IPS-NIHi7 (cell line): ENCODE measurements at regions not wholly inside any gene's neighbourhood (a gene's known extent, or its start where the extent isn't known, plus 50 kb on each side); places are given as distances from the start of the nearest gene placed in this dataset.

Experiments used
- DNase-seq: peaks from one replicate; pipeline ENCODE4 v3.0.0; 2012; ENCODE audit warnings: mixed read lengths; ENCODE audit errors: extremely low spot score

DNA sequence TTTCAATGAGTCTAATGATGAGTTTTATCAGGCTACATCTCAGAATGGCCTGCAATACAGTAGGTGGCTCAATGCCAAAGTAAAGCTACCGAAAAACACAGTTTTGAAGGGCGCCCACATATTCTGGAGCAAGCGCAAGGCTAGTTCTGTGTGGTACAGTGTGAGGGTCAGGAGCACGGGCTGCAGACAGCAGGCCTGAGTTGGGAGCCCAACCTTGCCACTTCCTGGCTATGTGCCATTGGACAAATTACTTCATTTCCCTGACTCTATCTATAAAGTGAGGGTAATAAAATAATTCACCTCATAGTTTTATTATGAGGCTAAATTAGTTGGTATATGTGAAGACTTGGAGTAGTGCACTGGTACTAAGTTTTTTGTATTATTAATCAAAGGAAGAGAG is 150.7 kb downstream of the OPN5 start:
- no peak for DNase-seq

DNA sequence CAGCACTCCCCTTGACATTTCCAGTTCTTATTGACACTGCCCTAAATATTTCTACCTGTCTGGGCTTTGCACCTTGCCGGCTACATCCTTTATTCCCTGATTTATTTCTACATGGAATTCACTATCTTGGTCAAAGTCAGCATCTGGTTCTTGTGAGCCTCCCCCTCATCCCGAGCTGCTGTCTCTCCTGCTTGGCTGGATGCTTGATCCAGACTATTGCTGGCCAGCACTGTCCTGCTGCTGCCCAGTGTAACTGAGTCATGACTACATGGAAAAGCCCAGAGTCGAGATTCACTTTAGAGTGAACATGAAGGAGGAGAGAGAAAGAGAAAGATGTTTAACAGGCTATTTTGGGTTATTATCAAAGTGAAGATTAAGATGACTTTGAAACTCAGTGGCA is 142.2 kb downstream of the OPN5 start:
- DNase-seq: no peak

DNA sequence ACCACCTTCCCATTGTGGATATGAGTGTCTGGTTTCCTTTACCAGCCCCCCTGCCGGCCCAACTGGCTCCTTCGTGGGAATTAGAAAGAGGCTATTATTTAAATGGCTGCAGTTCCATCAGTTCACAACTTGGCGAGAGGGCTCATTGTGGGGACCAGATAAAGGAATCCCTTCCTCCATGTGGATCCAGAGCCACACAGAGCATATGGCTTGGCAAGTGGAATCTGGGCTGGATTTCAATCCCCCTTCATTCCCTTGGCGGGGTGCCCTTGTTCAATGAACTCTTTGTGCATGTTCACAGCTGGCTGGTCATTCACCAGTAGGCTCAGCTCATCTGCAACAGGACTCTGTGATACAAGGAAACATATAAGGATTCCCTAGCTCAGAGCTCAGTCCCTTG is 140.6 kb downstream of the OPN5 start:
- DNase-seq: peak; percentile 17

DNA sequence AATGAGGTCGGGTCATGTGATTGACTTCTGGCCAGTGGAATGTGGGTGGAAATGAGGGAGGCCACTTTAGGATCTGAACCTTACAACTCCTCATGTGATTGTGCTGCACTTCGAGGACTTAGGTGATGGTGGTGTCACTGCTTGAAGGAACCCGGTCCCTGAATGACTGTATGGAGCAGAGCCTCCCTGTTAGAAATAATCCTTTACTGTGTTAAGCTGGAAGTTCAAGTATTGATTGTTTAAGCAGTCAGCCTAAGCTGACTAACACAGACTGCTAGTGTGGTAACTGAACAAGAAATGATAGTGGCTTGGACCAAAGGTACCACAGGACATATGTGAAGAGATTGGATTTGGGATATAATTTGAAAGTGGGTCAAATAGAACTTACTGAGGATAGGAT is 138.0 kb downstream of the OPN5 start:
- DNase-seq: no peak

DNA sequence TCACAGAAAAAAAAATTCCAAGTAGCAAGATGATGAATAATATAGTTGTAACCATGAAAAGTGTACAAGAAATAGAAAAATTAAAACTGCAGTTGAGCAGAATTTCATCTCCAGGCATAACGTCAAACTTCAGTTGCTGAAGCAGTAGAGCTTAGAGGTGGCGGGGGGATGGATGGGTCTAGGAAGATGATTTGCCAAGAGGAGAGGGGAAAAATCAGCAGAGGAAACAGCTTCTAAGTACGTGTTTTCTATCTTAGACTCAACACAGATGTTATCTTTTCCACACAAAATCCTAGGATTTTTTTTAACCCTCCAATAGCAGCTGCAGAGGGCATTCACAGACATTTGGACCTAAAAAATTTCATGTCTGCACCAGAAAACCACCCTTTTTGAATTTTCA is 136.0 kb downstream of the OPN5 start:
- no peak for DNase-seq

DNA sequence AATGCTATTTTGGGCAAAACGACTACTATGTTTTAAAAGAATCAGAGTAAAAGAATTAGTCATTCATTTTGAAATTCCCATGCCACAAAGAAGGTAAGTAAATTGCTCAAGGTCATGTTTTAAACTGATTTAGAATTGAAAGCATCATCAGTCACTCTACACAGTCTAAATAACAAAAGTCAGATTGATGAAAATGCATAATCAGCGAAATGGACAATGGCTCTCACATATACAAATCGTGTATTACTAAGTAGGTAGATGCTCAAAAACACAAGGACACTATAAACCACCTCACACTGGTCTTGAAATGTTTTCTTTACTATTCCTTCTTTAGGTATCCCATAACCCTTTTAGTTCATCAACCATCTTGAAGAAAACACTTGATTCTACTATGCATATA is 135.4 kb downstream of the OPN5 start:
- no peak for DNase-seq

DNA sequence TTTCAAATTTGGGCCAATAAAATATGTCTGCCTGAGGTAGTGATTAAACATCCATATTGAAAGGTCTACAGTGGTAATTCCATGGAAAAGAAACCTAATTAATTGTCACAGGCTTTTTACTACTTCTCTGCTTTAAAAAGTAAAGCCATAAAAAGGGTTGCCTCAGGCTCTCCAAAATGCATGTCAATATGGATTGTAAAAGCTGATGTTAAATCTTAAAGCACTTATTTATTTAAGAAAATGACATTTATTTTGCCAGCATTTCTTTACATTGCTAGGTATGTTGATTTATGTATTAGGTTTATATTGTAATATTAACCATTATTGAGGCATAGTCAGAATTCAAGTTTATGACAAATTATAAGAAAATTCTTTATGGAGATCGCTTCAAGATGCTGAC is 133.2 kb downstream of the OPN5 start:
- no peak for DNase-seq

DNA sequence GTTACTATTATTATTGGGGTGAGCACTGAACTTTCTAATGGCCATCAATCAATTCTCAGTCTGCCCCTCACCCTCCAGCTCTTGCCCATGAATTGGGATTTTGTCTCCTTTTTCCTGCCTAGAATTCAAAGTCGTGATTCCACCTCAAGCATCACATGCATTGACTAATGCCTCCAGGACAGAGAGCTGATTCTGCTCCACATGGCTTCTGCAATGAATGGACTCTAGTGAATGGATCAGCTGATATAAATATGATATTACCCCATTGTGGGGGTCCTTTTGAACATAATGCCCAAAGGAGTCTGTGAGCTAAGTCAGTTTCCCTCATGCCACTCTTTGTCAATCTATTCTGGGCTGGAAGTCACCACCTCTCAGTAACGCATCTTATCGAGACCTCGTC is 126.4 kb downstream of the OPN5 start:
- DNase-seq: no peak

DNA sequence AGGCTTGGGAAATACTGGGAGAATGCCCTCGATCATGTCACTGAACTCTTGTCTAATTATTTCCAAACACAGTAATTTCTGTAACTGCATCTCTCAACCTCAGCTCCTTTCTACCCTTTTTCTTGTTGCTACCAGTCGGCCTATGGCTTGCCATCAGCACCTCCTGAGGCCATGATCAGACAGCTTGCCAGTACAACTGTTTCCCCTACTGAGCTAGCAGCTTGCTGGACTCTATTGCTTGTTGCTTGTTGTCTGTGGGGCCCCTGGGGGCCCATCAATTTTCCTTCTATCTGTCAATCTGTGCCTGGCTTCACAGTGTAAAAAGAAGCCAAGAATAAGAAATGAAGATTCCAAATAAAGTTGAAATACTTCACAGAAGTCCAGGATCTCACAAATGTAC is 123.9 kb downstream of the OPN5 start:
- DNase-seq: no peak

DNA sequence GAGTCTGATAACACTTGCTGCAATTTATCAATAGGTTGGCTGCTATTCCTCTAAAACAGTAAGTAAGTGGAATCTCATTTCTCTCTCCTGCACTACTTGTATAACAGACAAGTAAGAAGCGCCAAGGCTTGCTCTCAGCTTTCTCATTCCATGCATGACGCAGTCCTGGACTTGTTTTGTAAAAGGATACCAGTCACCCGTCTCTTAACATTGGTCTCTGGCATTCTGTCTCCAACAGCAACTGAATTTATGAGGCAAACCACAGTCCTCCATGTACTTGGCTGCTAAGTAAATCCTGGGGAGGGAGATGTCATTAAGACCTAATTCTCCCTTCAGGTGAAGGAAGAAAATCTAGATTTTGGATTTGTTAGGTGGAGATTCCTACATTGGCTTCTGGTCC is 115.4 kb downstream of the OPN5 start:
- DNase-seq: no peak

DNA sequence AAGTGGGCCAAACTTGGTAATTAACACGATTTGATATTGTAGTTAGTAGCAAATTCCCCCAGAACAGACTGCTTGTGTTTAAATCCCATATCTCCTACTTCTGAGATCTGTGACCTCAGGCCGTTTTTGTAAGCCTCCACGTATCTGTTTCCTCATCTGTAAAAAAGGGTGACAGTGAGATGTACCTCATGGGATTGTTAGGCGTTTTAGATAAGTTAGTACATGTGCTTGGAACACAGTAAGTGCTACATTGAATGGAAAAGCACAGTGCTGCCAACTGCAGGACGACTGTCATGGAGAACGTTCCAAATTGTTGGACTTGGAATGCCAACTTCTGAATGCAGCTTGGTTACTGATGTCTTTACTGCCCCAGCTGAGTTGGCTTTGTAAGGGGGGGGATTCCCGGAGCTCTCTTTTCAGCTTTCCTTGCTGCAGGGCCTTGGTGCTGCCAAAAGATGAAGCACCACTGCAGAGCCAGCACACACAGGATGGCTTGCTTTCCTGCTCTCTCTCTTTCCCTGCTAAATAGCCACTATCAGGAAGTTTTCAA is 108.6 kb downstream of the OPN5 start:
- no peak for DNase-seq

DNA sequence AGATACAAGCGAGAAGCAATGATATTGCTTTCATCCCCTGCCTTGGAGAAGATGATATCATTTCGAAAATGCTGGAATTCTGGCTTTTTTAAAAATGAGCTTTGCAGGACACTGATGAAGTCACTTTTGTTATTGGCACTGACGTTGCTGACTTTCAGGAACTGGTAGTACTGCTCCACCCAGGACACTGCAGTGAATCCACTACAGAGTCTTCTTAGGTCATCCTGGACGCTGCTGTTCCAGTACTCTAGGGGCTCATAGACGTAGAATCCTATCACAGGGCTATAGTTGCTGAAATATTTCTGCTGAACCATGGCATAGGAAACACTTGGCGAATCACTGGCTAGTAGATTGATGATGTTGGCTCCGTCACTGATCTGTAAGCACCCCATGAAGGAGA is 97.2 kb downstream of the OPN5 start:
- no peak for DNase-seq
